Heart left ventricle (tissue), 16 donors: ENCODE measurements at regions not wholly inside any gene's neighbourhood (a gene's known extent, or its start where the extent isn't known, plus 50 kb on each side); places are given as distances from the start of the nearest gene placed in this dataset.

ENCODE experiments used
- ATAC-seq, 4 donors: fragments of 200-7000 bp; cut with Tn5 transposase; one replicate each; pipeline ENCODE4 v1.9.1; 2020 to 2022; ENCODE audit warnings: moderate library complexity in 4 of 4, mild to moderate bottlenecking in 3 of 4, moderate number of reproducible peaks in 1 of 4
- DNase-seq, 5 donors: peaks; one replicate each; pipeline ENCODE4 v3.0.0-alpha.2; 2020
- H3K27ac ChIP-seq, 12 donors: fragments of 200-600 bp; sonication (generic) in 4 of 12; one replicate each; pipeline versions ENCODE4 v1.5.0 to v1.8.0; 2016 to 2022; ENCODE audit warnings: mild to moderate bottlenecking in 2 of 12
- H3K27me3 ChIP-seq, 9 donors: fragments of 200-600 bp; sonication (generic) in 2 of 9; one replicate each; pipeline versions ENCODE4 v1.5.1 to v1.8.0; 2016 to 2022; ENCODE audit warnings: mild to moderate bottlenecking in 3 of 9
- H3K36me3 ChIP-seq, 9 donors: fragments of 200-600 bp; sonication (generic) in 2 of 9; one replicate each; pipeline versions ENCODE4 v1.5.0 to v1.8.0; 2018 to 2022; ENCODE audit warnings: mild to moderate bottlenecking in 2 of 9
- H3K4me1 ChIP-seq, 12 donors: fragments of 200-600 bp; sonication (generic) in 4 of 12; one replicate each; pipeline versions ENCODE4 v1.5.0 to v1.8.0; 2016 to 2022; ENCODE audit warnings: mild to moderate bottlenecking in 3 of 12
- H3K4me3 ChIP-seq, 12 donors: fragments of 200-600 bp; sonication (generic) in 4 of 12; one replicate each; pipeline versions ENCODE4 v1.5.0 to v1.8.0; 2017 to 2022; ENCODE audit warnings: mild to moderate bottlenecking in 9 of 12, moderate library complexity in 4 of 12
- H3K9me3 ChIP-seq, 12 donors: fragments of 200-600 bp; sonication (generic) in 4 of 12; one replicate each; pipeline versions ENCODE4 v1.5.0 to v1.8.0; 2016 to 2022; ENCODE audit warnings: mild to moderate bottlenecking in 1 of 12
- POLR2A ChIP-seq, 2 donors: fragments of 450-650 bp; IDR thresholded peaks; one replicate each; pipeline ENCODE4 v1.6.1; 2017; ENCODE audit warnings: antibody characterized with exemption in 2 of 2, mild to moderate bottlenecking in 2 of 2, moderate library complexity in 2 of 2
- WGBS, 4 donors: extraction: QIAGEN DNeasy Blood & Tissue Kit in 2 of 4; methylation state at CpG; one replicate each; pipeline versions ENCODE4 v1.1.5 to v1.1.7; 2013 to 2018; 5-methylcytosine and 5-hydroxymethylcytosine counted together
- intact Hi-C, 10 donors: fragments of 100-400 bp; cut with DNase I; formaldehyde crosslinking; loops; one replicate each; pipeline versions ENCODE4 v1.11.1 to v1.14.2; 2022
- TF ChIP-seq, protein P1 (sequence below), 12 donors: fragments of 200-600 bp; sonication (generic) in 4 of 12; IDR thresholded peaks; one replicate each; pipeline versions ENCODE4 v1.5.0 to v1.8.0; 2018 to 2022; ENCODE audit warnings: antibody characterized with exemption in 12 of 12, mild to moderate bottlenecking in 5 of 12
- donor health status: ischemic (EF 13 %, LVEDD 7.1; RV severe dilation, severe dysfunction).
- donor health status: healthy with polysubstance abuse.
- donor health status: DM: no; HTN: yes; CAD: no.
- donor health status: DM: no; HTN: no; CAD: no.
- donor health status: ischemic (EF 25% LVEDD 6.9; RV normal size, moderate dysfunction).
- donor health status: ischemic (EF 25% LVEDD 5.7; RV mildly dilated, moderate dysfunction).
- donor health status: healthy.
- donor health status: DM: yes; HTN: yes; CAD: no.
- donor health status: ischemic (EF 35%, LVEDD 5.7; RV mildly dilated, moderate dysfunction).
- donor health status: nonischemic (EF 11% LVEDD 7.7; RV severe dilation, severe dysfunction).
- donor health status: DM: yes; HTN: yes; CAD: no.
- donor health status: PGD.
- donor health status: ischemic (EF 29% LVEDD 5.4; RV normal size, mild dysfunction).
- donor health status: nonischemic (EF 23%, LVEDD 6.1; RV moderate dilation, normal function).

DNA sequence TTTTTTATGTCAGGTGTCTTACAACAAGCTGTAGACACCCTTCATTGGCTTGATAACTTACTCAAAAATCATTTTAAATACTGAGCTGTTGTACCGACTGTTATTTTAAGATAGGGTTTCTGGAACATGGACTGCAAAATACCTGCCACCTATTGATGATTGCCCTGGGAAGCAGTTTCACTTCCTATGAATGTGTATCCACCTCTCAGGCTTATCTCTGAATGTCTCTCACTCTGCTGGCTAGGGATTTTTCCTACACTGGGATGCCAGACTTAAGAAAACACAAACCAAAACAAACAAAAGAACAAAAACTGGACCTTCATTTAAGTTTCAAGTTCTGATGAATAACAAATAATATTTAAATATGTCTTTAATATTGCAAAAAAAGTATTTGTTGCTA, 663.7 kb downstream of the EFNB2 start:
- intact Hi-C loops, result no loop called here
- no peak for ATAC-seq
- Histone ChIP-seq H3K27me3 (no peaks in the 10 kb centered on the region), H3K36me3 (no peaks in the 10 kb centered on the region), H3K9me3 (no peaks in the 10 kb centered on the region), H3K4me3 (no peak overlapping the region), H3K27ac (no peak overlapping the region), H3K4me1 (no peaks in the 10 kb centered on the region)
- WGBS, 4 donors, result 76 to 92% (median 79%) methylated on average over 1 of the region's 1 CpG
- DNase-seq, result no peak
- TF ChIP-seq, protein P1, sequence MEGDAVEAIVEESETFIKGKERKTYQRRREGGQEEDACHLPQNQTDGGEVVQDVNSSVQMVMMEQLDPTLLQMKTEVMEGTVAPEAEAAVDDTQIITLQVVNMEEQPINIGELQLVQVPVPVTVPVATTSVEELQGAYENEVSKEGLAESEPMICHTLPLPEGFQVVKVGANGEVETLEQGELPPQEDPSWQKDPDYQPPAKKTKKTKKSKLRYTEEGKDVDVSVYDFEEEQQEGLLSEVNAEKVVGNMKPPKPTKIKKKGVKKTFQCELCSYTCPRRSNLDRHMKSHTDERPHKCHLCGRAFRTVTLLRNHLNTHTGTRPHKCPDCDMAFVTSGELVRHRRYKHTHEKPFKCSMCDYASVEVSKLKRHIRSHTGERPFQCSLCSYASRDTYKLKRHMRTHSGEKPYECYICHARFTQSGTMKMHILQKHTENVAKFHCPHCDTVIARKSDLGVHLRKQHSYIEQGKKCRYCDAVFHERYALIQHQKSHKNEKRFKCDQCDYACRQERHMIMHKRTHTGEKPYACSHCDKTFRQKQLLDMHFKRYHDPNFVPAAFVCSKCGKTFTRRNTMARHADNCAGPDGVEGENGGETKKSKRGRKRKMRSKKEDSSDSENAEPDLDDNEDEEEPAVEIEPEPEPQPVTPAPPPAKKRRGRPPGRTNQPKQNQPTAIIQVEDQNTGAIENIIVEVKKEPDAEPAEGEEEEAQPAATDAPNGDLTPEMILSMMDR (IDR thresholded peaks at IDR 0.05), result no peak
- no peak for TF ChIP-seq POLR2A (IDR thresholded peaks at IDR 0.05)

GRCh38 chr13:105871326-105871725, 664.1 kb downstream of the EFNB2 start:
- 73 to 86% (median 80%) methylated on average over 2 of the region's 2 CpGs for WGBS, 4 donors
- H3K9me3 ChIP-seq, result no peaks in the 10 kb centered on the region
- ATAC-seq (no peak), DNase-seq (no peak)
- no peaks in the 10 kb centered on the region for H3K36me3 ChIP-seq
- no peaks in the 10 kb centered on the region for H3K27me3 ChIP-seq
- no peaks in the 10 kb centered on the region for H3K4me1 ChIP-seq
- intact Hi-C loops, result no loop called here
- H3K4me3 ChIP-seq, result no peak overlapping the region
- H3K27ac ChIP-seq, result no peak overlapping the region
- no peak for TF ChIP-seq POLR2A (IDR thresholded peaks at IDR 0.05)
- TF ChIP-seq, protein P1 (IDR thresholded peaks at IDR 0.05), result no peak

- Histone ChIP-seq H3K4me3 (no peak overlapping the region), H3K4me1 (no peaks in the 10 kb centered on the region), H3K27me3 (no peaks in the 10 kb centered on the region), H3K27ac (no peak overlapping the region), H3K9me3 (peaks cover 0 to under 1% (median 0%) of the 10 kb centered on the region in 12 donors), H3K36me3 (no peaks in the 10 kb centered on the region)
- ATAC-seq, result no peak
- no peak for TF ChIP-seq POLR2A (IDR thresholded peaks at IDR 0.05)
- TF ChIP-seq, protein P1 (IDR thresholded peaks at IDR 0.05), result no peak
- no peak for DNase-seq
- intact Hi-C loops, result loop anchor here in 1 of 10 donors (10.0 kb wide), 1 partner anchor 181 kb away; no protein-coding TSS in a partner anchor
- WGBS, 4 donors, result 91 to 95% (median 94%) methylated on average over 5 of the region's 5 CpGs
Observed at GRCh38 chr13:105863300-105863920, 672.1 kb downstream of the EFNB2 start.

GRCh38 chr13:105848494-105848893, 687.0 kb downstream of the EFNB2 start:
- ATAC-seq (no peak), DNase-seq (no peak)
- TF ChIP-seq, protein P1 (IDR thresholded peaks at IDR 0.05), result no peak
- no peaks in the 10 kb centered on the region for H3K36me3 ChIP-seq
- peaks cover 0 to 9% (median 0%) of the 10 kb centered on the region in 12 donors for H3K4me1 ChIP-seq
- H3K4me3 ChIP-seq, result no peak overlapping the region
- WGBS, 4 donors, result 89 to 94% (median 91%) methylated on average over 11 of the region's 11 CpGs
- H3K9me3 ChIP-seq, result no peaks in the 10 kb centered on the region
- H3K27me3 ChIP-seq, result no peaks in the 10 kb centered on the region
- intact Hi-C loops, result no loop called here
- H3K27ac ChIP-seq, result no peak overlapping the region
